ENCODE measurements at regions not wholly inside any gene's neighbourhood (a gene's known extent, or its start where the extent isn't known, plus 50 kb on each side); places are given as distances from the start of the nearest gene placed in this dataset.

DNA sequence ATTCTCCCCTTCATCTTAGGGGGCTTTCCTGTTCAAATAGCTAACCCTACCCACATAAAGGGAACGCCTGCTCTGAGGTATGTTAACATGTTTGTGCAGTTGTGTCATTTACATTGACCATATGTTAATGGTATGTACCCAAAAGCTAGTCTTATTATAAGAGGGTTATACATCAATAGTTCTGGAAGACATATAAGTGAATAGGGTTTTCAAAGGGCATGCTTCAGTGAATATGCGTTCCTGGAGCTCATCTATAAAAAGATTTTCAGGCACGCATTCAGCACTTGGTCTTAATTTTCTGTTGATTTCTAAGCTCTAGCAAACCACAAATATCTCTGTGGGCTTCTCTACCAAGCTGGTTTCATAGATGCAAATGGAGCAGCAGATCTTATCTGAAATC is 766.1 kb downstream of the IRX1 start:
- intact Hi-C loops (cut with micrococcal nuclease) = no loop called here
- no peak overlapping the region for H3K27ac Mint-ChIP-seq
- H3K4me3 Mint-ChIP-seq (ENCODE audit: low read depth) = no peak overlapping the region
- peaks cover 28% of the 10 kb centered on the region for H3K9me3 Mint-ChIP-seq
- DNase-seq (ENCODE audit: low spot score) = no peak
- H3K4me1 Mint-ChIP-seq (ENCODE audit: low read depth) = no peaks in the 10 kb centered on the region
- H3K36me3 Mint-ChIP-seq (ENCODE audit: low read depth) = no peaks in the 10 kb centered on the region
- H3K27me3 Mint-ChIP-seq (ENCODE audit: low read depth) = no peaks in the 10 kb centered on the region

- no peak overlapping the region for H3K4me3 Mint-ChIP-seq (ENCODE audit: low read depth)
- no peak overlapping the region for H3K27ac Mint-ChIP-seq
- H3K9me3 Mint-ChIP-seq = peaks cover 28% of the 10 kb centered on the region
- no peaks in the 10 kb centered on the region for H3K4me1 Mint-ChIP-seq (ENCODE audit: low read depth)
- H3K27me3 Mint-ChIP-seq (ENCODE audit: low read depth) = no peaks in the 10 kb centered on the region
- no peak for DNase-seq (ENCODE audit: low spot score)
- intact Hi-C loops (cut with micrococcal nuclease) = no loop called here
- no peaks in the 10 kb centered on the region for H3K36me3 Mint-ChIP-seq (ENCODE audit: low read depth)
Observed at GRCh38 chr5:4362411-4362810, 766.8 kb downstream of the IRX1 start.

DNA sequence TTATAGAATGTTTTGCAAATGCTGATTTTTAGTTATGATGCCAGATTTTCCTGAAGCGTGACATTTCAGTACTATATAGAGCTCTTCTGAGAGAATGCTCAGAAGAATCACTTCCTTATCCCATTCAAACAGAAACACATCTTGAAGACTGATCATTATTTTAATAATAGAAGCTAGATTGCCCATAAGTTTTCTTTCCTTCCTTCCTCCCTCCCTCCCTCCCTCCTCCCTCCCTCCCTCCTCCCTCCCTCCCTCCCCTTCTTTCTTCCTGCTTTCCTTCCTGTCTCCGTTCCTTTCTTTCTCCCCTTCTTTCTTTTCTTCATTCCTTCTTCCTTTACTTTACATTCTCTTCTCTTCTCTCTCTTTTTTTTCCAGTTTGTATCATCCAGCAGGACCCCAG is 767.4 kb downstream of the IRX1 start:
- H3K4me3 Mint-ChIP-seq (ENCODE audit: low read depth) = no peak overlapping the region
- no peak for DNase-seq (ENCODE audit: low spot score)
- H3K4me1 Mint-ChIP-seq (ENCODE audit: low read depth) = no peaks in the 10 kb centered on the region
- peaks cover 28% of the 10 kb centered on the region for H3K9me3 Mint-ChIP-seq
- intact Hi-C loops (cut with micrococcal nuclease) = no loop called here
- H3K27ac Mint-ChIP-seq = no peak overlapping the region
- H3K27me3 Mint-ChIP-seq (ENCODE audit: low read depth) = no peaks in the 10 kb centered on the region
- no peaks in the 10 kb centered on the region for H3K36me3 Mint-ChIP-seq (ENCODE audit: low read depth)

GRCh38 chr5:4366628-4367027 is 771.0 kb downstream of the IRX1 start:
- Mint-ChIP-seq H3K27me3 (ENCODE audit: low read depth) (no peaks in the 10 kb centered on the region), H3K36me3 (ENCODE audit: low read depth) (no peaks in the 10 kb centered on the region), H3K4me3 (ENCODE audit: low read depth) (no peak overlapping the region), H3K4me1 (ENCODE audit: low read depth) (no peaks in the 10 kb centered on the region), H3K27ac (no peak overlapping the region), H3K9me3 (peaks cover 14% of the 10 kb centered on the region)
- intact Hi-C loops (cut with micrococcal nuclease) = no loop called here
- no peak for DNase-seq (ENCODE audit: low spot score)

DNA sequence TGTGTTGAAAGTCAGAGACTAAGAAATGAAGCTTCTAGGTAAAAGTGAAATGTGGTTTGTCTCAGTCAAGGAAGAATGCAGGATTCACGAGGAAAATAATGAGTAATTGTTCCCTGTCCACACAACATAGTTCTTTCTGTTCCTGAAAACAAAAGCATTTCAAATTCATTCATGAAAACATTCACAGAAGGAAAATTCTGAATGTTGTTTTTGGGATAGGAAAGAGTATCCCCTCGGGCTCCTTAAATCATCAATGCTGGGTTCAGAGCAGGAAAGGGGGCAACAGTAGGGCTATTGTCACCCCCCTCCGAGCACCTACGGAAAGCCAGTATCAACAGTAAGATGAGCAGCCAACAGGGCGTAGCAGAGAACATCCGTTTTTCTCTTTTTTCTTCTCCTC is 769.9 kb upstream of the ADAMTS16 start:
- Mint-ChIP-seq H3K9me3 (peaks cover 5% of the 10 kb centered on the region), H3K4me1 (ENCODE audit: low read depth) (no peaks in the 10 kb centered on the region), H3K4me3 (ENCODE audit: low read depth) (no peak overlapping the region), H3K27ac (no peak overlapping the region), H3K36me3 (ENCODE audit: low read depth) (no peaks in the 10 kb centered on the region), H3K27me3 (ENCODE audit: low read depth) (no peaks in the 10 kb centered on the region)
- intact Hi-C loops (cut with micrococcal nuclease) = no loop called here
- no peak for DNase-seq (ENCODE audit: low spot score)

DNA sequence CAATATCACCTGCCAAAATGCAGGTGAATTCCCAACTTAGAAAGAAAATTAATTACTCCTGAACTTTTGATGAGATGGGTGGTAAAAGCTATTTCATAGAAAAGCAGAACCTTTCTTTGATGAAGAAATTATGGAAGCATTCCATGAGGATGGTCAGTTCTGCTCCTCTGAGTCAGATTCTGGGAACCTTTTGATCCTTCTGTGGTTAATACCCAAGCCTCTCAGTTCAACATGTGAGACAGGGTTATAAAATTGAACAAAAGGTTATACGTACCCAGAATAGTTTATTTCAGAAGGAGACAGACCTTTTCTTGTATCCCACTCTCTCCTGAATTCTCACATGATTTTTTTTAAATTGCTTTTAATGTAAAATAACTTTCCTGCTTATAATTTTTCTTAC is 767.6 kb upstream of the ADAMTS16 start:
- Mint-ChIP-seq H3K9me3 (peaks cover 11% of the 10 kb centered on the region), H3K27ac (no peak overlapping the region), H3K4me3 (ENCODE audit: low read depth) (no peak overlapping the region), H3K36me3 (ENCODE audit: low read depth) (no peaks in the 10 kb centered on the region), H3K4me1 (ENCODE audit: low read depth) (no peaks in the 10 kb centered on the region), H3K27me3 (ENCODE audit: low read depth) (no peaks in the 10 kb centered on the region)
- intact Hi-C loops (cut with micrococcal nuclease) = no loop called here
- no peak for DNase-seq (ENCODE audit: low spot score)

DNA sequence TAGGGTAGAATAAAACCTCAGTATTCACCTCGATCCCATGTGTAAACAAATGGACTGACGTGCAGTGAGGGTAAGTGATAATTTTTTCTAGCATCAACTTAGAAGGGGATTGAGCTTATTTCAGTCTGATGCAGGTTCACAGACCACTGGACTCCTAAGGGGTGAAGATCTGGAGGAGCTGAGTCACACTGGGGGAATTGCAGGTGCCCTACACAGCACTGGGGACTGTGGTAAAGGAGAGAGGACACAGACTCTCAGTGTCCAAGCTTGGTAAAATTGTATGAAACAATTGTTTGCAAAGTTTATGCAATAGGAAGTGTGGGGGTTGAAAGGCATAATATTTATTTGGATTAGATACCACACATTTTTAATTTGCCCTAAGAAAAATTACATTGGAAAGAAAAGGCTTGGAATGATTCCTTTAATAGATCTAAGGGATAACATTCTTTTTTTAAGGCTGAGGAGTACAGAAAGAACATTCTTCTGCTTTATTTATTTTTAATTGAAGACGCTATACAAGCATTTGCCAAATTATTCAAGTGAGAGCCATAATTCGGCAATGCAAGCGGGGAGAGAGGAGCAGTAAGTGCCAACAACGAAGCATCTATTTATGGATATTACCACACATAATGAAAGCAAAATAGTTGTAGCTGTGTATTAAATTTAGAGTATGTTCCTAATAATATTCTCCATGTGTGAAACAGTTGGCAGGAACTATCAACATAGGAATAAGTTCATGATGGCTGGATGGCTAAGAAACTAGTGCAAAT is 766.9 kb upstream of the ADAMTS16 start:
- intact Hi-C loops (cut with micrococcal nuclease) = no loop called here
- H3K27ac Mint-ChIP-seq = no peak overlapping the region
- no peak for DNase-seq (ENCODE audit: low spot score)
- H3K4me1 Mint-ChIP-seq (ENCODE audit: low read depth) = no peaks in the 10 kb centered on the region
- no peaks in the 10 kb centered on the region for H3K36me3 Mint-ChIP-seq (ENCODE audit: low read depth)
- no peaks in the 10 kb centered on the region for H3K27me3 Mint-ChIP-seq (ENCODE audit: low read depth)
- H3K9me3 Mint-ChIP-seq = peaks cover 14% of the 10 kb centered on the region
- H3K4me3 Mint-ChIP-seq (ENCODE audit: low read depth) = no peak overlapping the region

DNA sequence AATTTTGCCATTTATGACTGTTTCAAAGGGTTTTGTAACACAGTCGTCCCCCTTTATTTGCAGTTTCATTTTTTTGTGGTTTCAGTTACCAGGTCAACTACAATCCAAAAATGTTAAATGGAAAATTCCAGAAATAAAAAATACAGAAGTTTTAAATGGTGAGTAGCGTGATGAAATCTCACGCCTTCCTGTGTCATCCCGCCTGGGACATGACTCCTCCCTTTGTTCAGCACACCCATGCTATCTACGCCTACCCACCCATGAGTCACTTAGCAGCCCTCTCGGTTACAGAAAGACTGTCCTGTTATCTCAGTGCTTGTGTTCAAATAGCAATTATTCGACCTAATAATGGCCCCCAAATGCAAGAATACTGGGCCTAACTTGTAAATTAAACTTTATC is 765.3 kb upstream of the ADAMTS16 start:
- Mint-ChIP-seq H3K27me3 (ENCODE audit: low read depth) (no peaks in the 10 kb centered on the region), H3K4me1 (ENCODE audit: low read depth) (no peaks in the 10 kb centered on the region), H3K4me3 (ENCODE audit: low read depth) (no peak overlapping the region), H3K9me3 (peaks cover 14% of the 10 kb centered on the region), H3K27ac (no peak overlapping the region), H3K36me3 (ENCODE audit: low read depth) (no peaks in the 10 kb centered on the region)
- DNase-seq (ENCODE audit: low spot score) = no peak
- intact Hi-C loops (cut with micrococcal nuclease) = no loop called here

GRCh38 chr5:4375640-4376039 is 764.5 kb upstream of the ADAMTS16 start:
- no peaks in the 10 kb centered on the region for H3K27me3 Mint-ChIP-seq (ENCODE audit: low read depth)
- no peak overlapping the region for H3K27ac Mint-ChIP-seq
- H3K9me3 Mint-ChIP-seq = peaks cover 14% of the 10 kb centered on the region
- intact Hi-C loops (cut with micrococcal nuclease) = no loop called here
- DNase-seq (ENCODE audit: low spot score) = no peak
- H3K4me1 Mint-ChIP-seq (ENCODE audit: low read depth) = no peaks in the 10 kb centered on the region
- H3K36me3 Mint-ChIP-seq (ENCODE audit: low read depth) = no peaks in the 10 kb centered on the region
- no peak overlapping the region for H3K4me3 Mint-ChIP-seq (ENCODE audit: low read depth)

GRCh38 chr5:4383102-4383501 is 757.0 kb upstream of the ADAMTS16 start:
- no peaks in the 10 kb centered on the region for H3K27me3 Mint-ChIP-seq (ENCODE audit: low read depth)
- H3K36me3 Mint-ChIP-seq (ENCODE audit: low read depth) = no peaks in the 10 kb centered on the region
- peaks cover 9% of the 10 kb centered on the region for H3K9me3 Mint-ChIP-seq
- no peak overlapping the region for H3K4me3 Mint-ChIP-seq (ENCODE audit: low read depth)
- intact Hi-C loops (cut with micrococcal nuclease) = no loop called here
- H3K4me1 Mint-ChIP-seq (ENCODE audit: low read depth) = no peaks in the 10 kb centered on the region
- H3K27ac Mint-ChIP-seq = no peak overlapping the region
- DNase-seq (ENCODE audit: low spot score) = no peak

DNA sequence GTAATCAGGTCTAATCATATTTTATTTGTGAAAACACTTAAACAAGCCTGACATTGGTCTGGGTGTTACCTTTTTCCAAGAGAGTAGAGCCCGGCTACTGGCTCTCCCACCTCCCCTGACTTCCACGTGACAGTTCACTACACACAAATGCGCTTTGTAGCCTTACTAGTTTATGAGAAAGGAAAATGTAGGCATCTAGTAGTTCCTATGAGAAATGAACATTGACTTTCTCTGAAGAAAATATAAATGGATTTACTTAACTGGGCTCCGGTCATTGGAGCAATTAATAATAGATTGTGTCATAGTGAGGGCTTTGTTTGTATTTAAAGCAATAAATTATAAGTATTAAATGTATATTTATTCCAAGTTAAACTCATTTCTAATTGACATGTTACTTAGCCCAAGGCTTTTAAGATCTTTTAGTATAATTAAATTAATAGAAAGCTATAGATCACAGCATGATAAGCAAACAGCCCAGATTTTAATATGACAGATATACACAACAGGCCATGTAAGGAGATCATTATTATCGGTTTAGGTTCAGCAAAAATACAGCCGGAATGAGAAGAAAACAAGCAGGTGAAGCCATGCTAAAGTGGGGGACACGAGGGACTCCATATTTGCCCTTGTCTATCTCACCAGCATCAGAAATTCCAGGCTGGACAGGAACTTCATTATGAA is 756.5 kb upstream of the ADAMTS16 start:
- Mint-ChIP-seq H3K9me3 (peaks cover 9% of the 10 kb centered on the region), H3K27ac (no peak overlapping the region), H3K4me1 (ENCODE audit: low read depth) (no peaks in the 10 kb centered on the region), H3K4me3 (ENCODE audit: low read depth) (no peak overlapping the region), H3K27me3 (ENCODE audit: low read depth) (no peaks in the 10 kb centered on the region), H3K36me3 (ENCODE audit: low read depth) (no peaks in the 10 kb centered on the region)
- intact Hi-C loops (cut with micrococcal nuclease) = no loop called here
- DNase-seq (ENCODE audit: low spot score) = no peak

- peaks cover 5% of the 10 kb centered on the region for H3K9me3 Mint-ChIP-seq
- intact Hi-C loops (cut with micrococcal nuclease) = no loop called here
- H3K27me3 Mint-ChIP-seq (ENCODE audit: low read depth) = no peaks in the 10 kb centered on the region
- H3K27ac Mint-ChIP-seq = no peak overlapping the region
- no peak for DNase-seq (ENCODE audit: low spot score)
- no peak overlapping the region for H3K4me3 Mint-ChIP-seq (ENCODE audit: low read depth)
- H3K4me1 Mint-ChIP-seq (ENCODE audit: low read depth) = no peaks in the 10 kb centered on the region
- no peaks in the 10 kb centered on the region for H3K36me3 Mint-ChIP-seq (ENCODE audit: low read depth)
Observed at GRCh38 chr5:4384649-4385048, 755.5 kb upstream of the ADAMTS16 start.

DNA sequence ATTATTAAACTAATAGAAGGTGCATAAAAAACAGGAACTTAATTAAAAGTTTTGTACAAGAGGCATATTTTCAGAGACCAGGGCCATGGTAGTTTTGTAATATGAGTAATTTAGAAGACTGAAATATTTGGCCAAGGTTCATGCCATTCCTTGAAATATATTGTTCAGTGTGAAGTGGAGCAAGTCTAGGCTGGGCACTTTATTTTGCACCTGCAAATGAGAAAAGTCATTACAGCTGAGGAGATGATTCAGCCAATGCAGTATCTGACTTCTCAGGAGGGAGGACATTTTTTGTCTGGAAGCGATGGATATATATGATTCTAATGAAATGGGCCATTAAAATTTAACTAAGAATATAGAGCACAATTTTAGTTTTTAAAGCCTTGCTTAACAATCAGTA is 754.0 kb upstream of the ADAMTS16 start:
- Mint-ChIP-seq H3K9me3 (peaks cover 7% of the 10 kb centered on the region), H3K36me3 (ENCODE audit: low read depth) (no peaks in the 10 kb centered on the region), H3K27ac (no peak overlapping the region), H3K4me3 (ENCODE audit: low read depth) (no peak overlapping the region), H3K4me1 (ENCODE audit: low read depth) (no peaks in the 10 kb centered on the region), H3K27me3 (ENCODE audit: low read depth) (no peaks in the 10 kb centered on the region)
- intact Hi-C loops (cut with micrococcal nuclease) = no loop called here
- DNase-seq (ENCODE audit: low spot score) = no peak

All from activated T-helper 2 cell treated with anti-CD3 and anti-CD28 coated beads, Interferon-gamma antibody, Interleukin-2, Interleukin-4, amounts not matched to agents 10 μg/mL and 5 μg/mL and 100 μg/mL, durations not matched to agents 14 hours and 24 hours and 36 hours (primary cell).